ENCODE measurements at regions not wholly inside any gene's neighbourhood (a gene's known extent, or its start where the extent isn't known, plus 50 kb on each side); places are given as distances from the start of the nearest gene placed in this dataset.

DNA sequence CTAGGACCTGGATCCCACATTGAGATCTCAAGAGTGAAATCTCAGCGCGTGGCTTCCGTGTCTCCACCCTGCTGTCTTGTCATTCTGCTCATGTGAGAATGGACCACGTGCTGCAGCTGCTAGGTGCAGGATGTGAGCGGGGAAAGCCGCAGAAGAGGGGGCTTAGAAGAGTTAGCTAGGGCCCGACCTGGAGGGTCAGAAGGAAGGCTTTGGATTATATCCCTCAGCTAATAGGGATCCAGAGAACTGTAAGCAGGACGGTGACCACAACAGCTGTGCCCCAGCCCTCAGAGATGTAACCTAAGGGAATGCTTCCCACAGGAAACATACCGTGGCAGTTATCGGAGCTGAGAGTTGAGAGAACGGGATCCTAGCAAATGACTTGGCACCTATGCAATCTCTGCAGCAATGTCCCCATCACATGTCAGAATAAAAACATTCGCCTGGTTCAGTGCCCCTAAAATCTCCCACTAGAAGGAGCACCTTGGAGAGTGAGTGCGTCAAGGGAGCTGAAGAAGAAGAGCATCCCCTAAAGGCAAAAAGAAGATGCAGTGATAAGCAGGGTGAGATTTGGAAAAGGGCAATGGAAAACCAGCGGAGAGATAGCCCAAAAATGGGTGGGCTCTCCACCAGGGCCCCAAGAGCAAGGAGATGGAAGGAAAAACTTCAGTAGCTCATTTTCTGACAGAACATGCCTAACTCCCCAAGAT, 76.9 kb upstream of the ST8SIA2 start:
- Histone ChIP-seq H3K27ac (no peak overlapping the region), H3K4me3 (no peak overlapping the region), H3K27me3 (no peaks in the 10 kb centered on the region), H3K36me3 (no peaks in the 10 kb centered on the region), H3K9me3 (no peaks in the 10 kb centered on the region), H3K4me1 (no peaks in the 10 kb centered on the region)
- intact Hi-C loops (cut with DNase I): no loop called here
- ATAC-seq (no peak), DNase-seq (no peak)
- no peak for TF ChIP-seq CTCF (IDR thresholded peaks at IDR 0.05)

DNA sequence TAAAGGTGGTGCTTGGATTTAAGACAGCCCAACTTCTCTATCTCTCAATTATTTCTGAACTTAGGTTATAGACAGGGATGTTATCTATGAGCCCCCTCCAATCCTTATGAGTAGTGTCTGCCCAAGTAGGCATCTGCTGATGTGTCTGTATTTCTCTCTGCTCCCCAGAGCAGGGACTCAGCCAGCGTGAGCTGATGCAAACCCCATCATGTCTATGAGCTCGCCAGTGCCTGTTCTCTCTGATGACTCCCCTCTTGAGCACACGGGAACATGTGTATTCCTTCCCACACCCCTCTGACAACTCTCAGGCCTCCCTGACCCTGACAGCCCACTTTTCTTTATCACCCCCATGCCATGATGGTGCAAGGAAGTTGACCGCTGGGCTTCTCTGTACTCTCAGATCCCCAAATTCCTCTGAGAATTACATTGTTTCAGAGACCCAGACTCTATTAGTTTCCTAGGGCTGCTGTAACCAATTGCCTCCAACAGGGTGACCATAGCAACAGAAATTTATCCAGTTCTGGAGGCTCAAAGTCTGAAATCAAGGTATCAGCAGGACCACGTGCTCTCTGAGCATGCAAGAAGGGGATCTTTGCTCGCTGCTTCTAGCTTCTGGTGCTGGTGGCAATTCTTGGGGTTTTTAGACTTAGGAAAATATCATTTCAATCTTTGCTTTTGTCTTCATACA, 73.5 kb upstream of the ST8SIA2 start:
- no peaks in the 10 kb centered on the region for H3K36me3 ChIP-seq
- H3K4me3 ChIP-seq: no peak overlapping the region
- H3K9me3 ChIP-seq: no peaks in the 10 kb centered on the region
- intact Hi-C loops (cut with DNase I): no loop called here
- TF ChIP-seq CTCF (IDR thresholded peaks at IDR 0.05): no peak
- no peaks in the 10 kb centered on the region for H3K4me1 ChIP-seq
- H3K27ac ChIP-seq: no peak overlapping the region
- H3K27me3 ChIP-seq: no peaks in the 10 kb centered on the region
- no peak for DNase-seq
- ATAC-seq: no peak

- no peak for TF ChIP-seq CTCF (IDR thresholded peaks at IDR 0.05)
- intact Hi-C loops (cut with DNase I): no loop called here
- H3K27ac ChIP-seq: no peak overlapping the region
- no peaks in the 10 kb centered on the region for H3K4me1 ChIP-seq
- no peak overlapping the region for H3K4me3 ChIP-seq
- no peaks in the 10 kb centered on the region for H3K27me3 ChIP-seq
- no peak for ATAC-seq
- no peak for DNase-seq
- H3K36me3 ChIP-seq: no peaks in the 10 kb centered on the region
- no peaks in the 10 kb centered on the region for H3K9me3 ChIP-seq
Measured at GRCh38 chr15:92322566-92323355, 70.9 kb upstream of the ST8SIA2 start.

- H3K27ac ChIP-seq: no peak overlapping the region
- H3K9me3 ChIP-seq: no peaks in the 10 kb centered on the region
- DNase-seq: no peak
- H3K36me3 ChIP-seq: no peaks in the 10 kb centered on the region
- no peaks in the 10 kb centered on the region for H3K4me1 ChIP-seq
- TF ChIP-seq CTCF (IDR thresholded peaks at IDR 0.05): no peak
- no peaks in the 10 kb centered on the region for H3K27me3 ChIP-seq
- H3K4me3 ChIP-seq: no peak overlapping the region
- no peak for ATAC-seq
- intact Hi-C loops (cut with DNase I): no loop called here
Measured at GRCh38 chr15:92323525-92323924, 70.2 kb upstream of the ST8SIA2 start.

DNA sequence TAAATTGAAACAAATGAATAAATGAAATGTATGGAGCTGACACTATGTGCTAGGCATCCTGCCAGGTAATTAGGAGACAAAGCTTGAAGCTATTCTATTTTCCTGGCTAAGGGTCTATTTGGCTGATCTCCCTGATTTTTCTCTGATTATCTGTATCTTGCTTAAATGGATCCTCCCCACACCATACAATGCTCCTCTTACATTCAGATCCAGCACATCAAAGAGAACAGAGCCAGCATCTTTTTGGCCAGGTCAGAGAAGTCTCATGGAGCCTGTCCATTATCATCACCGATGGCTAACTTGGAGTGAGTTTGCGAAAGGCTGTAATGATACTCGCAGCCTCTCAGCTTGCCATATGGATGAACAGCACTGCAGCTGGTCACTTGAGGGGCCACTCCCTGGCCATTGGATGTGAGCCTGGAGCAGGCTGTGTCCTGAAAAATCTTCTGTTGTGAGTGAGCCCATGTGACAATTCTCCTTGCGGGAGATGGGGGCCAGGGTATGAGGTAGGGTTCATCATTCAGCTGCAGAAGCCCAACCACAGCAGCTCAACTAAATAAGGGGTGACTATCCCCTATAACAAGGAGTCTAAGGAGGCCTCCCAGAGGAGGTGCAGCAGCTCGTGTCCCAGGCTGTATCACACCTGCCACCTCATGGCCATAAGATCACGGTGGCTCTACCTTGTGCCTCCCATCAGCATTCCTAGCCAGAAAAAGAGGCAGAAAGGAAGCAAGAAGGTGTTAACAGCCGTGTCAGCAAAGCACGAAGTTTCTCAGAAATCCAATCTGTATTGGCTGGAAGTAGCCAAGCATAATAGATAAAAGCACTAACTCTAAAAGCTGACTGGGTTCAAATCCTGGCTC, 69.3 kb upstream of the ST8SIA2 start:
- intact Hi-C loops (cut with DNase I): no loop called here
- H3K27me3 ChIP-seq: no peaks in the 10 kb centered on the region
- DNase-seq (no peak), ATAC-seq (no peak)
- no peak overlapping the region for H3K4me3 ChIP-seq
- H3K27ac ChIP-seq: no peak overlapping the region
- TF ChIP-seq CTCF (IDR thresholded peaks at IDR 0.05): no peak
- no peaks in the 10 kb centered on the region for H3K36me3 ChIP-seq
- no peaks in the 10 kb centered on the region for H3K9me3 ChIP-seq
- no peaks in the 10 kb centered on the region for H3K4me1 ChIP-seq

All from upper lobe of right lung (tissue), 1 donor.